Keratinocyte (primary cell): ENCODE measurements at regions not wholly inside any gene's neighbourhood (a gene's known extent, or its start where the extent isn't known, plus 50 kb on each side); places are given as distances from the start of the nearest gene placed in this dataset.
"Not testable (repeated sequence)": the region's sequence is repeated elsewhere in the genome, so short reads cannot be mapped to it uniquely, and the experiment has no call there.

Experiments used
- DNase-seq: peaks from one replicate; pipeline ENCODE4 v3.0.0-alpha.2; 2011; ENCODE audit warnings: low read depth, missing footprints, low spot score
- FAIRE-seq: peaks from 2 replicates; lab custom pipeline; 2011; peaks lifted over from hg19 to GRCh38; lab: Jason Lieb, UNC
- H2AFZ ChIP-seq: 2 replicates; pipeline ENCODE4 v1.6.0; 2012; ENCODE audit warnings: low read length, control low read depth, inconsistent platforms; ENCODE audit not compliant: control insufficient read depth
- H3K27ac ChIP-seq: 2 replicates; pipeline ENCODE4 v1.5.1; 2011; ENCODE audit warnings: low read length; ENCODE audit not compliant: control insufficient read depth, insufficient read depth
- H3K27me3 ChIP-seq: 3 replicates; pipeline ENCODE4 v1.6.0; 2011; ENCODE audit warnings: low read length; ENCODE audit not compliant: control insufficient read depth, insufficient read depth; ENCODE audit errors: extremely low read depth
- H3K36me3 ChIP-seq, 2 experiments: 2 replicates in 1 of 2; 3 replicates in 1 of 2; pipeline ENCODE4 v1.5.1; 2011; ENCODE audit warnings: low read length in 2 of 2, mild to moderate bottlenecking in 1 of 2; ENCODE audit not compliant: control insufficient read depth in 2 of 2, insufficient read depth in 2 of 2; ENCODE audit errors: extremely low read depth in 1 of 2
- H3K4me1 ChIP-seq: 3 replicates; pipeline ENCODE4 v1.5.1; 2011; ENCODE audit warnings: low read length; ENCODE audit not compliant: control insufficient read depth, insufficient read depth; ENCODE audit errors: extremely low read depth
- H3K4me2 ChIP-seq: 3 replicates; pipeline ENCODE4 v1.6.0; 2011; ENCODE audit warnings: low read depth, low read length; ENCODE audit not compliant: control insufficient read depth, insufficient read depth; ENCODE audit errors: extremely low read depth
- H3K4me3 ChIP-seq, 3 experiments: fragments of 200-600 bp in 1 of 3; sonication (generic) in 1 of 3; 2 replicates in 2 of 3; 3 replicates in 1 of 3; pipeline ENCODE4 v1.5.1; 2011 to 2016; ENCODE audit warnings: low read length in 3 of 3, mild to moderate bottlenecking in 3 of 3, control low read depth in 2 of 3, inconsistent platforms in 1 of 3, low read depth in 1 of 3, mixed read lengths in 1 of 3, mixed run types in 1 of 3, moderate library complexity in 1 of 3; ENCODE audit not compliant: control insufficient read depth in 2 of 3, insufficient read depth in 2 of 3; ENCODE audit errors: extremely low read depth in 1 of 3
- H3K79me2 ChIP-seq: 2 replicates; pipeline ENCODE4 v1.6.0; 2012; ENCODE audit warnings: low read length; ENCODE audit not compliant: control insufficient read depth, insufficient read depth
- H3K9ac ChIP-seq: 3 replicates; pipeline ENCODE4 v1.6.0; 2011; ENCODE audit warnings: low read length; ENCODE audit not compliant: control insufficient read depth, insufficient read depth; ENCODE audit errors: extremely low read depth
- H3K9me1 ChIP-seq: 3 replicates; pipeline ENCODE4 v1.6.0; 2011; ENCODE audit warnings: low read length; ENCODE audit not compliant: control insufficient read depth, insufficient read depth; ENCODE audit errors: extremely low read depth
- H3K9me3 ChIP-seq: 2 replicates; pipeline ENCODE4 v1.5.1; 2012; ENCODE audit warnings: low read depth, low read length; ENCODE audit not compliant: control insufficient read depth
- H4K20me1 ChIP-seq: 3 replicates; pipeline ENCODE4 v1.6.0; 2011; ENCODE audit warnings: low read length; ENCODE audit not compliant: control insufficient read depth, insufficient read depth; ENCODE audit errors: extremely low read depth
- CTCF ChIP-seq, 3 experiments: IDR thresholded peaks in 1 of 3; conservative IDR thresholded peaks in 1 of 3; optimal IDR thresholded peaks in 1 of 3; 2 replicates in 2 of 3; 3 replicates in 1 of 3; pipeline versions ENCODE3 to v1.5.1; 2011; ENCODE audit warnings: low read length in 3 of 3, mild to moderate bottlenecking in 3 of 3, moderate library complexity in 2 of 3, control low read depth in 1 of 3, inconsistent platforms in 1 of 3; ENCODE audit not compliant: insufficient read depth in 2 of 3; ENCODE audit errors: extremely low read depth in 1 of 3
- EZH2 ChIP-seq: IDR thresholded peaks from one replicate; pipeline ENCODE4 v1.6.1; 2012; ENCODE audit warnings: inconsistent platforms, mild to moderate bottlenecking, low read length, moderate library complexity
- dilution Hi-C: fragments of 300-500 bp; cut with MboI; formaldehyde crosslinking; loops from one replicate; pipeline ENCODE4 v1.7.0; 2020; ENCODE audit warnings: low sequenced_read_pairs; ENCODE audit not compliant: extremely low pct_ligation_motif_present

GRCh38 chr10:16016688-16017087, 156.4 kb upstream of the MINDY3 start:
- H3K36me3 ChIP-seq: no peaks in the 10 kb centered on the region
- no peak for TF ChIP-seq EZH2
- no peak for TF ChIP-seq CTCF (optimal IDR thresholded peaks at IDR 0.05 in 1 of 3, IDR thresholded peaks at IDR 0.05 in 1 of 3, conservative IDR thresholded peaks at IDR 0.05 in 1 of 3; ENCODE audit: extremely low read depth in 1 of 3, insufficient read depth in 2 of 3, low read length in 3 of 3)
- H3K4me1 ChIP-seq: no peaks in the 10 kb centered on the region
- no peaks in the 10 kb centered on the region for H3K9me3 ChIP-seq
- DNase-seq (no peak), FAIRE-seq (no peak)
- H3K27me3 ChIP-seq: no peaks in the 10 kb centered on the region
- H3K9me1 ChIP-seq: no peaks in the 10 kb centered on the region
- H3K27ac ChIP-seq: no peak overlapping the region
- H3K4me3 ChIP-seq: no peak overlapping the region
- no peak overlapping the region for H2AFZ ChIP-seq
- H3K4me2 ChIP-seq: no peak overlapping the region
- no peaks in the 10 kb centered on the region for H4K20me1 ChIP-seq
- H3K9ac ChIP-seq: no peak overlapping the region
- no peaks in the 10 kb centered on the region for H3K79me2 ChIP-seq
- dilution Hi-C loops: no loop called here

DNA sequence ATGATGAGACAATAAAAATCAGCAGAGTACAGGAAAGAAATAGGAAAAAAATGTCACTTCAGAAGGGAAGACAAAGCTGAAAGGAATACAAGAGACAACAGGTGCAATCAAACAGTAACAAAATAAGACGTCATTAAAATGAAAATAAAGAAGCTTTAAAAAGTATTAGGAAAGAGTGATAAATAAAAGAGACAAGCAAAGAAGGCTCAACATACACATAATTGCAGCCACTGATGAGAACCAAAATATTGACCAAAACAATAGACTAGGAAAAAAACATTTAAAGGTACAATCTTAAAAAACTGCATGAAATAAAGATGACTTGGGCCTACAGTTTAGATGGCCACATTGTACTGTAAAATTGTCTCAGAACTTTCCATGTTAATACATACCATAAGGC, 160.5 kb upstream of the MINDY3 start:
- dilution Hi-C loops: no loop called here
- Histone ChIP-seq H3K27me3 (no peaks in the 10 kb centered on the region), H3K79me2 (no peaks in the 10 kb centered on the region), H3K4me1 (no peaks in the 10 kb centered on the region), H4K20me1 (no peaks in the 10 kb centered on the region), H3K9me1 (no peaks in the 10 kb centered on the region), H2AFZ (no peak overlapping the region), H3K9ac (no peak overlapping the region), H3K4me3 (no peak overlapping the region), H3K27ac (no peak overlapping the region), H3K4me2 (no peak overlapping the region), H3K9me3 (no peaks in the 10 kb centered on the region), H3K36me3 (no peaks in the 10 kb centered on the region)
- no peak for DNase-seq
- TF ChIP-seq EZH2 (no peak), CTCF (optimal IDR thresholded peaks at IDR 0.05 in 1 of 3, IDR thresholded peaks at IDR 0.05 in 1 of 3, conservative IDR thresholded peaks at IDR 0.05 in 1 of 3; ENCODE audit: extremely low read depth in 1 of 3, insufficient read depth in 2 of 3, low read length in 3 of 3) (no peak)
- no peak for FAIRE-seq

DNA sequence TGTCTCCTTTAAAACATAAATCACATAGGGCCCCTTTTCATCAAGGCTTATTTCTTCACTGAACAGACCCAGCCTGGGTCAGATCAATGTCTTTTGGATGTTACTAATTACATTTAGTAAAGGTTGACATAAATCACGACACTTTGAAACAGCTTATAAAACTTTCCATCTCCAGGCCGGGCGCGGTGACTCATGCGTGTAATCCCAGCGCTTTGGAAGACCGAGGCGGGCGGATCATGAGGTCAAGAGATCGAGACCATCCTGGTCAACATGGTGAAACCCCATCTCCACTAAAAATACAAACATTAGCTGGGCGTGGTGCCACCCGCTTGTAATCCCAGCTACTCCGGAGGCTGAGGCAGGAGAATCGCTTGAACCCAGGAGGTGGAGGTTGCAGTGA, 166.5 kb upstream of the MINDY3 start:
- DNase-seq, FAIRE-seq, H4K20me1 ChIP-seq, H3K27me3 ChIP-seq, H3K4me1 ChIP-seq, H3K9me3 ChIP-seq, H3K4me2 ChIP-seq, H3K36me3 ChIP-seq, H3K9me1 ChIP-seq, H3K4me3 ChIP-seq, H2AFZ ChIP-seq, dilution Hi-C loops, H3K9ac ChIP-seq, H3K79me2 ChIP-seq, H3K27ac ChIP-seq: not testable (repeated sequence)
